Esophagus squamous epithelium (tissue), 4 donors: ENCODE measurements at regions not wholly inside any gene's neighbourhood (a gene's known extent, or its start where the extent isn't known, plus 50 kb on each side); places are given as distances from the start of the nearest gene placed in this dataset.

ENCODE experiments used
- CTCF ChIP-seq, 6 experiments: fragments of 450-650 bp in 4 of 6; fragments of 200-600 bp in 2 of 6; sonication (generic) in 2 of 6; IDR thresholded peaks; one replicate each; pipeline ENCODE4 v1.5.1; 2016 to 2019; ENCODE audit warnings: antibody characterized with exemption in 6 of 6, mild to moderate bottlenecking in 4 of 6, moderate library complexity in 4 of 6
- POLR2A ChIP-seq, 4 donors: fragments of 450-650 bp; IDR thresholded peaks; one replicate each; pipeline ENCODE4 v1.6.1; 2017; ENCODE audit warnings: antibody characterized with exemption in 4 of 4, mild to moderate bottlenecking in 4 of 4, moderate library complexity in 3 of 4

GRCh38 chr9:81371824-81372223 lies 317.5 kb downstream of the TLE1 start:
- TF ChIP-seq CTCF (IDR thresholded peaks at IDR 0.05) (no peak), POLR2A (IDR thresholded peaks at IDR 0.05) (no peak)
